ENCODE measurements at regions not wholly inside any gene's neighbourhood (a gene's known extent, or its start where the extent isn't known, plus 50 kb on each side); places are given as distances from the start of the nearest gene placed in this dataset.
"Not testable (repeated sequence)": the region's sequence is repeated elsewhere in the genome, so short reads cannot be mapped to it uniquely, and the experiment has no call there.

GRCh38 chr4:123012416-123012815, 90.0 kb upstream of the NUDT6 start:
- H3K27ac ChIP-seq (ENCODE audit: low read depth); DNase-seq (ENCODE audit: extremely low spot score): not testable (repeated sequence)
- WGBS = 96% methylated on average over 12 of the region's 12 CpGs

GRCh38 chr4:123014038-123014437, 91.6 kb upstream of the NUDT6 start:
- Histone ChIP-seq H3K27ac (ENCODE audit: low read depth) (no peak overlapping the region), H3K4me3 (ENCODE audit: low read depth, low read length) (no peak overlapping the region), H3K36me3 (ENCODE audit: insufficient read depth) (no peaks in the 10 kb centered on the region), H3K4me1 (ENCODE audit: insufficient read depth) (no peaks in the 10 kb centered on the region)
- DNase-seq (ENCODE audit: extremely low spot score) = no peak
- WGBS = 85% methylated on average over 1 of the region's 1 CpG

More at GRCh38 chr4:123012416-123012815, 90.0 kb upstream of the NUDT6 start:
- not testable (repeated sequence) for H3K4me3 ChIP-seq (ENCODE audit: low read depth, low read length); H3K4me1 ChIP-seq (ENCODE audit: insufficient read depth); H3K36me3 ChIP-seq (ENCODE audit: insufficient read depth)

DNA sequence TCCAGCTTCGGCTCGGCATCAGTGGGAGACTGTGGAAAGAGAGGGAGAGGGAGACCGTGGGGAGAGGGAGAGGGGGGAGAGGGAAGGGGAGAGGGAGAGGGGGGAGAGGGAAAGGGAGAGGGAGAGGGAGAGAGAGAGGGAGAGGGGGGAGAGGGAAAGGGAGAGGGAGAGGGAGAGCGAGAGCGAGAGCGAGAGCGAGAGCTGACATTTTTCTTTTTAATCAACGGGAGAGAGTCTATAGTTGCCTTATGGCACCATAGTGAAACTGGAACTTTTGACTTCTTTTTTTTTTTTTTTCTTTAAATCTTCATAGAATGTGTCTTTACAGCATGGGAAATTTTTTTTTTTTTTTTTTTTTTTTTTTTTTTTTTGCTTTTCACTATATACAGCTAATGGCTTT, 94.7 kb upstream of the NUDT6 start:
- H3K4me3 ChIP-seq (ENCODE audit: low read depth, low read length) = no peak overlapping the region
- H3K4me1 ChIP-seq (ENCODE audit: insufficient read depth) = no peaks in the 10 kb centered on the region
- no peak for DNase-seq (ENCODE audit: extremely low spot score)
- H3K27ac ChIP-seq (ENCODE audit: low read depth) = no peak overlapping the region
- H3K36me3 ChIP-seq (ENCODE audit: insufficient read depth) = no peaks in the 10 kb centered on the region
- WGBS = 94% methylated on average over 7 of the region's 8 CpGs

GRCh38 chr4:123017636-123018395, 95.4 kb upstream of the NUDT6 start:
- no peak for DNase-seq (ENCODE audit: extremely low spot score)
- Histone ChIP-seq H3K4me3 (ENCODE audit: low read depth, low read length) (no peak overlapping the region), H3K4me1 (ENCODE audit: insufficient read depth) (no peaks in the 10 kb centered on the region), H3K27ac (ENCODE audit: low read depth) (no peak overlapping the region), H3K36me3 (ENCODE audit: insufficient read depth) (no peaks in the 10 kb centered on the region)
- WGBS = 55% methylated on average over 3 of the region's 3 CpGs

DNA sequence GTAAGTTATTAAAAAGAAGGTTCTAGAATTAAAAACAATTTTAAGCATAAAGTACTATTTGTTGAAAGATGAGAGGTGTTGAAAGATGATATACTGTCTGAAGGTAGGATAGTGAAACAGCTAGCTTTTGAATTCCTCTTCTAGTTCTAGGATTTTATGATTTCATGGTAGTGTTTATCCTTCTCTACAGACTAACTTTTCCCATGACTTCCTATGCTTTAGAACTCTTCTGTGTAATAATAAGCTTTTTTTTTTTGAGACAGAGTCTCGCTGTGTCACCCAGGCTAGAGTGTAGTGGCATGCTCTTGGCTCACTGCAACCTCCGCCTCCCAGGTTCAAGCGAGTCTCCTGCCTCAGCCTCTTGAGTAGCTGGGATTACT, 96.0 kb upstream of the NUDT6 start:
- no peak overlapping the region for H3K27ac ChIP-seq (ENCODE audit: low read depth)
- 77% methylated on average over 3 of the region's 3 CpGs for WGBS
- no peak overlapping the region for H3K4me3 ChIP-seq (ENCODE audit: low read depth, low read length)
- DNase-seq (ENCODE audit: extremely low spot score) = no peak
- H3K4me1 ChIP-seq (ENCODE audit: insufficient read depth) = no peaks in the 10 kb centered on the region
- no peaks in the 10 kb centered on the region for H3K36me3 ChIP-seq (ENCODE audit: insufficient read depth)

DNA sequence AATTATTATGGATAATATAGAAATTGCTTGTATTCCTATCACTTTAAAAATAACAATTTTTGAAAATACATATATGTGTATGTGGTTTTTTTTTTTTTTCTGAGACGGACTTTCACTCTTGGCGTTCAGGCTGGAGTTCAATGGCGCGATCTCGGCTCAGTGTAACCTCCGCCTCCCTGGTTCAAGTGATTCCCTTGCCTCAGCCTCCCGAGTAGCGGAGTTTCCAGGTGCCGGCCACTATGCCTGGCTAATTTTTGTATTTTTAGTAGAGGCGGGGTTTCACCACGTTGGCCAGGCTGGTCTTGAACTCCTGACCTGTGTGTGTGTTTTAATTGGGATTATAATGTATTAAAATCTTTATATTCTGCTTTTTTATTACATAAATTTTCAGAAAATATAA, 97.9 kb upstream of the NUDT6 start:
- no peak overlapping the region for H3K27ac ChIP-seq (ENCODE audit: low read depth)
- DNase-seq (ENCODE audit: extremely low spot score) = no peak
- WGBS = 98% methylated on average over 11 of the region's 11 CpGs
- no peaks in the 10 kb centered on the region for H3K4me1 ChIP-seq (ENCODE audit: insufficient read depth)
- no peaks in the 10 kb centered on the region for H3K36me3 ChIP-seq (ENCODE audit: insufficient read depth)
- no peak overlapping the region for H3K4me3 ChIP-seq (ENCODE audit: low read depth, low read length)

- 97% methylated on average over 15 of the region's 15 CpGs for WGBS
- Histone ChIP-seq H3K4me1 (ENCODE audit: insufficient read depth) (no peaks in the 10 kb centered on the region), H3K36me3 (ENCODE audit: insufficient read depth) (no peaks in the 10 kb centered on the region), H3K4me3 (ENCODE audit: low read depth, low read length) (no peak overlapping the region), H3K27ac (ENCODE audit: low read depth) (no peak overlapping the region)
- DNase-seq (ENCODE audit: extremely low spot score) = no peak
These were observed 101.2 kb upstream of the NUDT6 start for GRCh38 chr4:123023647-123024046.

- Histone ChIP-seq H3K36me3 (ENCODE audit: insufficient read depth) (no peaks in the 10 kb centered on the region), H3K4me3 (ENCODE audit: low read depth, low read length) (no peak overlapping the region), H3K27ac (ENCODE audit: low read depth) (no peak overlapping the region), H3K4me1 (ENCODE audit: insufficient read depth) (no peaks in the 10 kb centered on the region)
- no peak for DNase-seq (ENCODE audit: extremely low spot score)
- 77% methylated on average over 6 of the region's 6 CpGs for WGBS
These were observed 102.3 kb upstream of the NUDT6 start for GRCh38 chr4:123024710-123025109.

DNA sequence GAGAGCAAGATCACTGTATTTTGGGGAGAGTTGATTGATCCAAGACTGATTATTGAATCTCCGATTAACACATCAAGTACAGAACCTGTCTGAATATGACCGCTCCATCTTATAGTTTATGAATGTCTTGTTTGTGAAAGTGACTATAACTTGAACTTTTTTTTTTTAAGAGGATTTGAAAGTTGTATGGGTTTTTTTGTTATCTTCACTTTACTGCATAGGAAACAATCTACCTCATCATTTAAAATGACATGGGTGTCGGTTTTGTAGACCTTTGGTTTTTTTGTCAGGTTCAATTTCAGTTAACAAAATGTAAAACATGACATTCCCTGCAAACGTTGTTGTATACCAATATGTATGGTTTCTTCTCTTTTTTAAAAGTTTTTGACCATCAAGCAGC, 103.0 kb upstream of the NUDT6 start:
- Histone ChIP-seq H3K27ac (ENCODE audit: low read depth) (no peak overlapping the region), H3K4me3 (ENCODE audit: low read depth, low read length) (no peak overlapping the region)
- WGBS = 86% methylated on average over 4 of the region's 4 CpGs

GRCh38 chr4:123026015-123026414, 103.6 kb upstream of the NUDT6 start:
- not testable (repeated sequence) for H3K4me3 ChIP-seq (ENCODE audit: low read depth, low read length); H3K36me3 ChIP-seq (ENCODE audit: insufficient read depth); H3K4me1 ChIP-seq (ENCODE audit: insufficient read depth); H3K27ac ChIP-seq (ENCODE audit: low read depth); DNase-seq (ENCODE audit: extremely low spot score)
- WGBS = 45% methylated on average over 2 of the region's 2 CpGs

More for the DNA sequence above, 103.0 kb upstream of the NUDT6 start:
- Histone ChIP-seq H3K4me1 (ENCODE audit: insufficient read depth) (no peaks in the 10 kb centered on the region), H3K36me3 (ENCODE audit: insufficient read depth) (no peaks in the 10 kb centered on the region)
- DNase-seq (ENCODE audit: extremely low spot score) = no peak

GRCh38 chr4:123031664-123032063, 109.3 kb upstream of the NUDT6 start:
- DNase-seq (ENCODE audit: extremely low spot score) = no peak
- Histone ChIP-seq H3K4me1 (ENCODE audit: insufficient read depth) (no peaks in the 10 kb centered on the region), H3K27ac (ENCODE audit: low read depth) (no peak overlapping the region), H3K4me3 (ENCODE audit: low read depth, low read length) (no peak overlapping the region), H3K36me3 (ENCODE audit: insufficient read depth) (no peaks in the 10 kb centered on the region)
- WGBS = 82% methylated on average over 2 of the region's 2 CpGs

DNA sequence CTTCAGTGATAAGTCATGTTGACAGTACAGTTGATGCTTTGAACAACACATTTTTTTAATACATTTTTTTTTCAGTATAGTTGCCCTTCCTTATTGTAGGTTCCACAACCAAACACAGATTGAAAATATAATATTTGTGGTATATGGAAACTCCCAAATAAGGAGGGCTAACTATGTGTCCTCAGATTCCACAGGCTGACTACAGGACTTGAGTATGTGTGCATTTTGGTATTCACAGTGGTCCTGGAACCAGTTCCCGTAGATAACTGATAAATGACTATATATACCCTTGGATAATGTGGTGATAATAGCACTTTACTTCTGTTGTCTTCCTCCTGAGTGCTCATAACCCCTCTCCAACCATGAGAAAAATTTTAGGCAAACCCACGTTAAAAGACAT, 111.6 kb upstream of the NUDT6 start:
- Histone ChIP-seq H3K4me3 (ENCODE audit: low read depth, low read length) (no peak overlapping the region), H3K36me3 (ENCODE audit: insufficient read depth) (no peaks in the 10 kb centered on the region), H3K27ac (ENCODE audit: low read depth) (no peak overlapping the region), H3K4me1 (ENCODE audit: insufficient read depth) (no peaks in the 10 kb centered on the region)
- WGBS = 88% methylated on average over 2 of the region's 2 CpGs
- no peak for DNase-seq (ENCODE audit: extremely low spot score)

DNA sequence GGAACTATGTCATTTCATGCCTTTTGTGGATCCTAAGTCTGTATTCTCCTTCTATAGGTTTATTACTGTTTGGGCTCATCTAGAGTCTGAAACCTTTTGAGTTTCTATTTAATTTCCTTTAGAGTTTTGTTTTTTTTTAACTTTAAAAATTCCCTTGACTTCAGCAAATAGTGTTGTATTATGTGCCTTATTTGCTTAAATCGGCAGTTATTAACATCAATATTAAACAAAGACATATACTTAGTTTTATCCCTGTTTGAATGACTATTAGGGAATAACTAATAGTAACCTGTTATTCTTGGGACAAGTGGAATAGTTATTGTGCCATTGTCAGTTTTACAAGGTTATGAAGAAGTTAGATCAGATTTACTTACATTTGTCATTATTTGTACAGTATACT, 112.8 kb upstream of the NUDT6 start:
- Histone ChIP-seq H3K4me1 (ENCODE audit: insufficient read depth) (no peaks in the 10 kb centered on the region), H3K36me3 (ENCODE audit: insufficient read depth) (no peaks in the 10 kb centered on the region), H3K27ac (ENCODE audit: low read depth) (no peak overlapping the region), H3K4me3 (ENCODE audit: low read depth, low read length) (no peak overlapping the region)
- WGBS = 98% methylated on average over 1 of the region's 1 CpG
- no peak for DNase-seq (ENCODE audit: extremely low spot score)

- Histone ChIP-seq H3K4me1 (ENCODE audit: insufficient read depth) (no peaks in the 10 kb centered on the region), H3K27ac (ENCODE audit: low read depth) (no peak overlapping the region), H3K36me3 (ENCODE audit: insufficient read depth) (no peaks in the 10 kb centered on the region), H3K4me3 (ENCODE audit: low read depth, low read length) (no peak overlapping the region)
- WGBS = 56% methylated on average over 1 of the region's 1 CpG
- no peak for DNase-seq (ENCODE audit: extremely low spot score)
These were observed 115.4 kb upstream of the NUDT6 start for GRCh38 chr4:123037804-123038203.

GRCh38 chr4:123042095-123042494, 119.7 kb upstream of the NUDT6 start:
- DNase-seq (ENCODE audit: extremely low spot score) = no peak
- H3K4me1 ChIP-seq (ENCODE audit: insufficient read depth) = no peaks in the 10 kb centered on the region
- H3K36me3 ChIP-seq (ENCODE audit: insufficient read depth) = no peaks in the 10 kb centered on the region
- H3K4me3 ChIP-seq (ENCODE audit: low read depth, low read length) = no peak overlapping the region
- H3K27ac ChIP-seq (ENCODE audit: low read depth) = no peak overlapping the region

All from urinary bladder (tissue), 3 donors.